GF-D8 (cell line): ENCODE measurements at regions not wholly inside any gene's neighbourhood (a gene's known extent, or its start where the extent isn't known, plus 50 kb on each side); places are given as distances from the start of the nearest gene placed in this dataset.

Experiments
- DNase-seq: peaks from one replicate; lab custom pipeline; 2025; lab: John Stamatoyannopoulos, UW

DNA sequence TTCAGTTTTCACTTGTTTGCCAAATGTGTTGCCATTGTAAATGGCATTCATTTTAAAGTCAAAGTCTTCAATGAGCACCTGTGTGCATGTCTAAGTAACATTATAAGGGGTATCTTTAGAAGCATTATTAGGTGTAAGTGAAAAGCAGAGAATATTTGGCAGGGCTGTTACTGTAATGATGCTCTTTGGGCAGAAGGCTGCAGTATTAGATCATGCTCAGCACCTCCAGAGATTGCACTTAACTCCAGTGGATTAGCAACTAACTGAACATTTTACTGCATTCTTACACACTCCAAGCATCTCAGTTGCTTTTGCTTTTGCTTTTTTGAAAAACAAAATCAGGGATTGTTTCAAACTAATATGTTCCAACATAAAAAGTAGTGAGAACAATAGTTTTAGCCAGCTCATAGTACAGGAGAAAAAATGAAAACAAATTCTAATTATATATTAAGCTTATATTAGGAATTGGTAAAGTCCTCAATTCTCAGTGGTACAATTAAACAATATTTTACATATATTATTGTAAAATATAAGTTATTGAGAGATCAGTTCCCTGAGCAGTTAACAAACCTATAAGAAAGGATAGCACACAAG is 1740.9 kb upstream of the CDH9 start:
- DNase-seq, result no peak

DNA sequence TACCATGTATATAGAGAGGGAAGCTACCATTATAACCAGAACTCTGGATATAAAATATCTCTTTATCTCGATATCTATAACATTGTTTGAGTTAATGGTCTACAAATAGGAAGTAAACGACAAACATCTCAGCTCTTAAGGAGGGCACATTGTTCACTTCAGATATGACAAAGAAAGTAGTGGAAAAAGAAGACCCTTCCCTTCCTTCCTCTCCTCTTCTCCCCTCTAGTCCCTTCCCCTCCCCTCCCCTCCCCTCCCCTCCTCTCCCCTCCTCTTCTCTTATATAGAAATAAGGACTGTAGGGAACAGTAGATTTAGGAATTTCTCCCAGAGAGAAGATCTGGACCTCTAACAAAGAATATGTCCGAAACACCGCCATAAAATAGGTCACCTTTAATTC is 1731.9 kb upstream of the CDH9 start:
- DNase-seq, result no peak

DNA sequence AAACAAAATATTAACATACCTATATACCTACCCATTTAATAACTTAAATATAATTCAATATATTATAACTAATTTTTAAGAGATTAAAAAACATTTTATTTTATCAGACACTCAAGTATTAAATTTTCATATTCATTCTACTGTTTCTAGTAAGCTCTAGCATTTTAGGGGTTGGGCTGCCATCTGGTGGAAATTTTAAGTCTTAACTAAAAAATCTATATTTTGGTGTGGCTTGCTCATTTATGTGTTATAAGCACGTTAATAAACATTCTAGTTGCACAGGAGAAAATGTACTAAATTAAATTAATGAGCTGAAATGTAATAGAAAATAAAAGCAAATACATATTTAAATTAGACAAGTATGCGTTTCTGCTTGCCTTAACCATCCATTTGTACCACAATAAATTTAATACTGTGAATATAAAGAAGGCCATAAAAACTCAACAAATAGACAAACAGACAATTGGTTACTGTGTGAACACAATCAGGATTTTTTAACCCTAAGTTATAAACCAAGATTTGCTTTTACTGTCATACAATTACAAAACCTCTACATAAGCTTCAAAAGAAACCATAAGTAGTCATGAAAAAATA is 1728.3 kb upstream of the CDH9 start:
- peak; percentile 2 for DNase-seq

DNA sequence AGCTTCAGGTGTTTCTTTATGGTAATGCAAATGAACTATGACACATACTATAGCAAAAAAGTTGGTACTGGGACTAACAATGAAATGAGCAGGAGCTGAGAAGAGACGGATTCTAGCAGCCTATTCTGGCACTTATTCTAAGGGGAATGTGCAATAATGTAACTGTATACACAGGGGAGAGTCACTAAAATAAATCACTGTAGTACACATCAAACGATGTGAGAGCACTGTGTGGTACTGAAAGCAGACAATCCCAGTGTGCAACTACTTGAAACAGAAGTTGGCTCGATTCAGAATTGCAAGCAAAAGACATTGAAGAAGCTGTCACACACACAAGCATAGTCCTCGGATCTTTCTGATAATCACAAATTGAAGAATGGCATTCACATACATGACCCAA is 1713.0 kb upstream of the CDH9 start:
- no peak for DNase-seq

DNA sequence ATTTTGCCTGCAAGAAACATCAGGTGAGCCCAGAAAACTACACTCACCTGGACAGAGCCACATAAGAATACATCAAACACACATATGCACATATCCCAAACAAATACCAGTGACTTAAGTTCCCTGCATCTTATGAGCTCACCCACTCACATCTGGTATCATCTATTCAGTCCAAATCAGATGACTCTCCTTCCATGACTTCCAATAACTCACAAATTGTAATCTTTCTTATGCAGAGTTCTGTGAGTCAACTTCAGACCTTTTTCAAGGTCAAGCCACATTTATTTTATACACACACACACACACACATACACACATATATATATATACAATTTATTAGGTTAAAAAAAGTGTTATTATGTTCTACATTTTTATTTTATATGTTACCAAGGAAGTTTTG is 1711.9 kb upstream of the CDH9 start:
- no peak for DNase-seq

DNA sequence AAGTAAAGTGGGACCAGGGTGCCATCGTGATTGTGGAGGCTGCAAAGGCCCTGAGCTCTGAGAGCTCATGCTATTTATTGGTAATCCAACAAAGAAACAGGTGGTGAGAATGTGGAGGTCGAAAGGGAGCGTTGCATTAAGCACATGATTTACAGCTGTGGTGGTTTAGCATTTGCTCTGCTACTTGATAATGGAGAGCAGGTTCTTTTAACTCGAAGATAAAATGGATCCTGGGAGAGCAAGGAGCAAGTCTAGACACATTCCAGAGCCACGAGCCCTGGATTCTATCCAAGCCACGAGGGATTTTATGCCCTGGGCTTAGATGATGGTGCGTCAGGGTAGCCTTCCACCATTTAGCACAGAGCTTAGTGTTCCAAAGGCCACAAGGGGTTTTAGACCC is 1710.1 kb upstream of the CDH9 start:
- DNase-seq, result no peak

DNA sequence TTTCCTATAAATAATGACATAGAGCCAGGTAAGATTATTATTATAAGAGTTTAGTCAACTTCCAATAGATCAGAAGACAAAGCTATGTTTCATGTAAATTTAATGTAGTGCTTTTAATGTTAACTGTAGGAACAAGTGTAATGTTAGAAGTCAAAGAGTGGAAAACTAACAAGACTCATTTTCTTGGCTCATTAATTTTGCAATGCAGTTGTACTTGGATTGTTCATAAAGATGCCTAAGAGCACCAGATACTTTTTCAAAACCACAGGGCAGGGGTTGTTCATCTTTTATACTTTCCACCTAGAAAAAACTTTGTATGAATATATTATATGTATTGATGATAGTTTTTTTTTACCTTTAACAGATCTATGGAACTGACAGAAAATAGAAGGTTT is 1705.3 kb upstream of the CDH9 start:
- no peak for DNase-seq

DNA sequence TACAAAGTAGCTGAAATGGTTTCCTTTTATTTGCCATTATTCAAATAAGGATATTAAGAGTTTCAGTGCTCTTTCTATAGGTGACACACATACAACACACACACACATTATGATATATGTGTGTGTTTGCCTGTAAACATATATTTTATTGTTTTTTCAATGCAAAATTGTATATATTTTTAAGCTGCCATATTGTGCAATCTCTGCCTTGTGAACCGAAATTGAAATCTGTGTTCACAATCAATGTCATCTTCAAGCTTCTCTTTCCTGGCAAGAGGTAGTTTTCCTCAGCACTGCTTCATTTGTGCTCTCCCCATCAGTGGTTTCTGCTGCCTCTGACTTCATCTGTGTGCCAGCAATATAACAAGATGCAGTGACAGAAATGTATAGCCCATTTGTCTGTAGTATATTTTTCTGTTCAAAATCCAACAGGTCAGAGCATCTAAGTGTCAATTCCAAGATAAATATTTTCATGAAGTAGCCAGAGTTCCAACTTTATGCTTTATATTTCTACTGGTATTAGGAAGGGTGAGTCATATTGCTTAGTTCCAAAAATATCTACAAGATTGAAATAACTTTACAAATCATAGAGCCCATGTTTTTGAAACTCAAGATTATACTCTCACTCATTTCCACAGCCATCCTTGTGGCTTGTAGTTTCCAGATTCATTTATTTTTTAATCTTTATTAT is 1704.8 kb upstream of the CDH9 start:
- no peak for DNase-seq

DNA sequence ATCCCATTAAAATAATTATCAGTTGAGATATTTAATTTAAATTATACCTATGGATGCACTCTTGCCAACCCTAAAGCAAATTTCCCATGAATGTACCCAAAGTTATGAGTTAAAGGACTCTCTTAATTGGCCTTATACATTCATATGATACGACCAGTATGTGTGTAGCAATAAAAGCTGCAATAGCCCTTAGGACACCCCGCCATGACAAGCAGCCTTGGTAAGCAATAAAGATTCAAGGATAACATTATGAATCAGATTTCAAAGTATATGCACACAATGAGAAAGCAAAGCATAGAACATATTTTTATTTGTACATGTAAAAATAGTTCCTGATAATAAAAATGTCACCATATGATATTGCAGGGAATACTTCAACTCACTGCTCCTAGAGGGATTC is 1699.3 kb upstream of the CDH9 start:
- no peak for DNase-seq

DNA sequence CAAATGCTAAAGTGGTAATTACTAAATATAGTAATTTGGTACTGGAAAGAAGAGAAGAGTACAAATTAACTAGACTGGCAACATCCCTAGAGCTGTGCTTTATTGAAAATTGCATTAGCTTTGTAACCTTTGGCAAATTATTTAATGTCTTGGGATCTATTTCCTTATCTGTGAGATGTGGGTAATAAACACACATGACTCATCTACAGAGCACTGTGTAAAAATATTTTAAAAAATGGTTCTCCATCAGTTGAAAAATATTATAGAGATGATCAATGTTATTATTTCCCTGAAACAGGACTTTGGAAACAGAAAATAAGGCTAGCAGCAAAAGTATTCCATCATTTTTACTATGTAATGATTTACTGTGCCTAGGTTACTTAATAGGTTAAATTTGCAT is 1698.8 kb upstream of the CDH9 start:
- no peak for DNase-seq

DNA sequence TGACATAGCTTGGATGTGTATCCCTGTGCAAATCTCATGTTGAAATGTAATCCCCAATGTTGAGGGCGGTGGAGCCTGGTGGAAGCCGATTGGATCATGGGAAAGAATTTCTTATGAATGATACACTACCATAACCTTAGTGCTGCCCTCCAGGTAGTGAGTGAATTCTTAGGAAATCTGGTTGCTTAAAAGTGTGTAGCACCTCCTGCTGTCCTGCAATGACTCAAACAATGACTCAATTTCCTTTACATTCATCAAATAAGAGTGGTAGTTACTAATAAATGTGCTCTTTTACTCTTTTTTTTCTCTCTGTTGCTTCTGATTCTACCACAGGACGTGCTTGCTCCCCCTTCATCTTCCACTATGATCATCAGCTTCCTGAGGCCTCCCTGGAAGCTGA is 1696.0 kb upstream of the CDH9 start:
- DNase-seq, result no peak

DNA sequence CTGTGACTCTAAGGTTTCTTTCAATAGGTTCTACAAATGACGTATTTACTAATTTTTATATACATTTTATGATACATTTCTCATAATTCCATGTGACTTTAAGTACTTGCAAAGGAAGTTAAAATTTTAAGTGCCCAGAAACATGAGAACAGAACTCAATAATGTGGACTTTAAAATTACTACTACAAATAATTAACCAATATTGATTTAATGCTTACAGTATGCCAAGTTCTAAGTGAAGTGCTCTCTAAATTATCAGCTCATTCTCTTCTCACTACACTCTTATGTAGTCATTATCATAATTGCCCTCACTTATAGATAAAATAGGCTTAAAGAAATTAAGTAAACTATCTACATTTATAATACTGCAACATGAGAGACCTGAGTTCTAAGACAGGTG is 1690.7 kb upstream of the CDH9 start:
- no peak for DNase-seq

DNA sequence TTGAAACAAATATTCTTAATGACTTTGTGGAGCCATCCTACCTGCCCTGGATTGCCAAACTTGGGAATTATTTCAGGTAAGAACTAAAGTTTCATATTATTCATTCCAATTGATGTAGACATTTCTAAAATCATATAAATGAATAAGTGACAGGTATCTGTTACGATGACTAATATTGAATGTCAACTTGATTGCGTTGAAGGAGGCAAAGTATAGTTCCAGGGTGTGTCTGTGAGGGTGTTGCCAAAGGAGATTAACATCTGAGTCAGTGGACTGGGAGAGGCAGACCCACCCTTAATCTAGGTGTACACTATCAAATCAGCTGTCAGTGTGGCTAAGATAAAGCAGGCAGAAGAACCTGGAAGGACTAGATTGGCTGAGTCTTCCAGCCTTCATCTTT is 1688.4 kb upstream of the CDH9 start:
- no peak for DNase-seq

DNA sequence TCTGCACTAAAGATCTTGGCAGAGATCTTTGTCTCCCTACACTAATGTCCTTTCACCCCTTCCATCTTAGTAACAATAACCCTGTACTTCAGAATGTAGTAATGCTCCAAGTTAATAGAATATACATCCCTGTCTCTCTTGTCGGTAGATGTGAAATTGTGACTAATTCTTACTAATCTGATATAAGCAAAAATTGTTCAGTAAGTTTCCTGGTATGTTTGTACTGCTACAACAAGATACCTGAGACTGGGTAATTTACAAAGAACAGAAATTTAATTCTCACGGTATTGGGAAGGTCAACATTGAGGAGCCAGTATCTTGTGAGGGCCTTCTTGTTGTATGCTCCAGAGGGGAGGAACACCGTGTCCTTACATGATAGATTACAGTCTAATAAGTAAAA is 1686.6 kb upstream of the CDH9 start:
- no peak for DNase-seq

DNA sequence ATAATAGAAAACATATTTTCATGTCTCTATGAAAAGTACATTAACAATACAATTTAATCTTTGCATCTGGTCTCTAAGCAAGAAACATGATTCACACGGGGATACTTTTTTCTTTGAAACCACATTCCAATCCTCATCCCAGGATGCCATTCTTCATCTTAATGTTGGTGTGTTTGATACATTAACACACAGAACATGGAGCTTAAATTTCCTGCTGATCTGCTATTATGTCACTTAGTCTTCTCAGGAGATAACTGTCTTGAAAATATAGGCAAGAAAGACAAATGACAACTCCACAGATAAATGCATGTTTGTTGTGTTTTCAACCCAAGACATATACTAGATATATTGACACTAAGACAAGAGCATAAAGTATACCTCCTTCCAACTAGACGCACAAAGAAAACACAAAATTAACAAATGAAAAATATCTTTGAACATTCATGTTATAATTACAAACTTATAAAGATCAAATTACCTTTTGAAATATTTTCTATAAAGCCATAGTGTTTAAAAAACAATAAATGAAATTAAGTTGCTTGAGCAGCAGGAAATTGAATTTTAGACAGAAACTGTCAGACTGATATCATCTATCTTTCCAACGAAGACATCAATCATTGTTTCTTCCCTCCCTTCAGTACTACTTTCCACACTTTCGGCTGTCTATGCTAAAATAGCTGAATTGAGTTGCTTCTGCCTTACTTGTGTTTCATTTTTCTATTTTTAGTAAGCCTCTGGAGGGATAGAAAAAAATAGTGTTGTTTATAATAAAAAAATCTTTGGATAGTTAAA is 1676.7 kb upstream of the CDH9 start:
- DNase-seq, result no peak

DNA sequence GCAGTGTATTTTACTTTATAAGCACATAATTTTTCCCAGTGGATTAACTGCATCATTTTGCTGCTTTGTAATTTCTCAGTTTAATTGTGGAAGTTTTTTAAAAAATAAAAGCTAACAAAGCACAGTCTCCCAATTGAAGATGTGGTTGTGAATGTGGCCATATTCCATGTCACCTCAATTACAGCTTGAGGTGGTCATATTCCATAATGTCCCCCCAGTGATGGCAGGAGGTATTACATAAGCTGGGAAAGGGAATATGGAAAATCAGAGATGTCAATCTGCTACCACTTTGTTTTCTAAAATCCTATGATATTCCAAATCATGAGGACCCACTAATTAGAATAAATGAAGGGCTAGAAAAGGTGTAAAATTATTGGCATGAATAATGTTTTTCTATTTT is 1672.0 kb upstream of the CDH9 start:
- DNase-seq, result no peak

DNA sequence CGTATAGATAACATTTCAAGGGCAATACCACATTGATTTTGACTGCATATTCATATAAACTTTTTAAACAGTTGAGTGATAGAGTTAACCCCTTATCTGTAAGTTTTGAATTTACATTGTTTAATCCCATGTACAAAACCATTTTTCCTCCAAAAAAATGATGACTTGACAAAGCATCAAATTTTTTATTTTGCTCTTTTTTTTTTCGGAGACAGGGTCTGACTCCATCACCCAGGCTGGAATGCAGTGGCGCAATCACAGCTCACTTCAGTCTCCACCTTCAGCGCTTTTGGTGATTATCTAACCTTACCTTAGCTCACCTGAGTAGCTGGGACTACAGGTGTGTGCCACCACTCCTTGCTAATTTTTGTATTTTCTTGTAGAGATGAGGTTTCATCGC is 1670.1 kb upstream of the CDH9 start:
- no peak for DNase-seq

DNA sequence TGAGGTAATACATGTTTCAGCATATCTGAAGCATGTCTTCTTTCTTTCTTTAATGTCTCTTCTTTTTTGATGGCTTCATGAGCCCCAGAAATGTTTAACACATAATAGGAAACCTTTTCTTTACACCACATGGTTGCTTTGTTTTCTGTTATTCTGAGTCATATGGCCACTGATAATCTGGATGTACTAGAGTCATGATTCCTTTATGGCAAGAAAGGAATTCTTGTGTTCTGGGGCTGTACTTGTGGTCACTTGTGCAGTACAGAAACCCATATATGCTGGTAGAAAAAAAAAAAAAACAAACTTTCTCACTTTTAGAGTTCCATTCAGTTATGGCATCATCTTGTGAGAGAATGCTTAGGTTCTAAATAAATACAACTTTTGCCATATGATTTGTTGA is 1669.3 kb upstream of the CDH9 start:
- DNase-seq, result no peak

DNA sequence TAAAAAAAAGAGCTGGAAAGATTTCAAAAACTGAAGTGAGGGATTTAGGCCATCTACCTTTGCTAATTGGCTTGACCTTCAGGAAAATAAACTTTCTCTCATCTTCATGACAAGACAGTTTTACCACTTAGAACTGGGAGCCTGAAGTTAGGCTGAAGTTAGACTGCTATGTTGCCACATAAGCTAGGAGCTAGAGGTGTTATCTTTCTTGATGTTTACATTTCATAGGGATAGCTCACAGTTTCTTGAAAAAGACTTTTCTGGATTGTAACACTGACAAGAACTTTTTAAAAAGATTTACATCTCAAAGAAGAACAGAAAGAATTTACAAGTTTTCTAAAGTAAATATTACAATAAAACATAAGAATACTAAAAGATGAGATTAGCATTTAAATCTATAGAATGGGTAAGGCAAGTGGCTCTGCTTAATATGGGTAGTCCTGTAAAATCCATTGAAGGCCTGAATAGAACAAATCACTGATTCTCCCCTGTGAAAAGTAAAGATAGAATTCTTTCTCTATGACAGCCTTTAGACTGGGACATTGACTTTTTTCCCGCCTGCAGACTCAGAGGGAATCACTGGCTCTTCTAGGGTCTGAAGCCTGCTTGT is 1665.4 kb upstream of the CDH9 start:
- no peak for DNase-seq

DNA sequence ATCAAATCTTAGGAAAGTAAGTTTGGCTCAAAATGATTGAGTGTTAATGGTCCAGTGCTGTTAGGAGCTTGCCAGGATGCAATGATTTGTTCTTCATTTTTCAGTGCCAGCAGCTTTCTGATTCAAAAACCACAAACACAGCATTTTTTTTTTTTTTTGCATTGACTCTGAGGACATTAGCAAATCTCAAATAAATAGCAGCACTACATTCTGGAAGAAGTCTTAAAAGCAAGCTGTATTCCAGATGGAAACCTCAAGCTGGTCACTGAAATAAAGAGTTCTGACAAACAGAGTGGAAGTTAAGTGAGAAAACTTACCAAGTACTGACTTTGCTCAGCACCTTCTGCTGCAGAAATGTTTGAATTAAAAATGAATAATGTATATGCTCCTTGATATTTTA is 1653.1 kb upstream of the CDH9 start:
- no peak for DNase-seq

DNA sequence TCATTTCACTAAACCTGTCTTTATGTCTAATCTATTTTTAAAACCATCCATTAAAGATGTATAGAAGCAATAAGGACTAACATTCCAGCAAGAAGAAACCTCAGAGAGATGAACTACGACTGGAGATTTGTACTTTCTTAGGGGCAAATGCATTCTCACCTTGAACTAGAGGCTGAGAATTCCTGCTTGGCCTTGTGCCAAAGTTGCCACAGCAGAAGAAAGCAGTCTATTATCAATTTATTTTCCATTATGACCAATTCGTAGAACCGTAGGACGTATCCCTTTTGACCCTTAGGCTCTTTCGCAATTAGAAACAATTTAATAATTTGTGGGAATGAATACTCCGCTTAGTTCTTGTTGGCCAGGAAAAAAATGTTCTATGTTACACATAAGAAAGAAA is 1647.4 kb upstream of the CDH9 start:
- DNase-seq, result no peak

DNA sequence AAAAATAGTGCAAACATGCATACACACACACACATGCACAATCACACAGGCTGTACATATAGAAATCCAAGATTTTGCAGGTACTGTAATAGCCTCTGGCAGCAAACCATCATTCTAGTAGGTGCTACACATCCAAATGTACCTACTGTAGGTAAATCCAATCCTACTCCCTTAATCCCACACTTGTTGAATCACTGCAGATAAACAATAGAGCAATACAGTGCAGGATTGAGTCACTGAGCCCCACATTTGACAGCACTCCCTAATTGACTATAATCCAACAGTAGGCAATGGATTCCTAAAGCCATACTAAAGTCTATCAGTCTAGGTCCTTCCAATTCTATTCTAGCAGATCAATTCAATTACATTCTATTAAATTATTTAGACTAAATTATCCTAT is 1640.5 kb upstream of the CDH9 start:
- DNase-seq, result no peak

DNA sequence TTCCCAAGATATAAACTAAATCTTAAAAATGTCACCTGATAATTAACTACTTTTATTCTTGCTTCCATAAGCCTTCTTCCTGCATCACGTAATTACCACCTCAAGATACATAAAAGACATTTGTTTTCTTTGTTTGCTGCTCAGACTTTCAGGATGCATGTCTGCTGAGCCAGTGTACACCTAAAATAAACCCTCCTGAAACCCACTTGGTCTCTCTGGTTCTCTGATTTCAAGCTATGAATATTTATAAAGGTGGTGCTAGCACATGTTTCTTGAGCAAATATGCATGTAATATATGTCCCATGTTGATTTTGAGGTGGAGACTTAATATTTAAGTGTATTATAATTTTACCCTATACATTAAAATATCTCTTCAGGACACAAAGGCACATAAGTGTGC is 1627.7 kb upstream of the CDH9 start:
- no peak for DNase-seq
